CD4-positive, alpha-beta T cell treated with Interleukin-10 for 1 hour (primary cell): ENCODE measurements at regions not wholly inside any gene's neighbourhood (a gene's known extent, or its start where the extent isn't known, plus 50 kb on each side); places are given as distances from the start of the nearest gene placed in this dataset.
"Not testable (repeated sequence)": the region's sequence is repeated elsewhere in the genome, so short reads cannot be mapped to it uniquely, and the experiment has no call there.

Experiments used
- DNase-seq: peaks from one replicate; pipeline ENCODE4 v3.0.0-alpha.2; 2020

DNA sequence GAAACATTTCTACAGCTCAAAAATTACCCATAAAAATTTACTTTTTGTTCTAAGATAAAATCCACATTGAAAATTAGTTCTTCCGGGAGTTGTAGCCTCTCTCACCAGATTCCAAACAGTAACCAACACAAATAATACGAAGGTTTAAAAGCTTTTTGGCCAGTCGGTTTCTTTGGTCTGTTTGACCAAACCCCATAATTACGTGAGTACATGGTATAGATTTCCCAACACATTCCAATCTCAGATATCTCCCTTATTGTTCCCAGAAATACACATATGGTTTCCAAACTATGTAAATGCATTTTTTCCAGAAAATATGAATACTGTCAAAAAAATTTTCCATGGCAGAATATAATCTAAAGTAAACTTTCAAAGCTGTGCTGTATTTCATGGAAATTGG, 722.0 kb downstream of the KCNJ2 start:
- no peak for DNase-seq

GRCh38 chr17:70892527-70892926, 723.2 kb downstream of the KCNJ2 start:
- DNase-seq = no peak

DNA sequence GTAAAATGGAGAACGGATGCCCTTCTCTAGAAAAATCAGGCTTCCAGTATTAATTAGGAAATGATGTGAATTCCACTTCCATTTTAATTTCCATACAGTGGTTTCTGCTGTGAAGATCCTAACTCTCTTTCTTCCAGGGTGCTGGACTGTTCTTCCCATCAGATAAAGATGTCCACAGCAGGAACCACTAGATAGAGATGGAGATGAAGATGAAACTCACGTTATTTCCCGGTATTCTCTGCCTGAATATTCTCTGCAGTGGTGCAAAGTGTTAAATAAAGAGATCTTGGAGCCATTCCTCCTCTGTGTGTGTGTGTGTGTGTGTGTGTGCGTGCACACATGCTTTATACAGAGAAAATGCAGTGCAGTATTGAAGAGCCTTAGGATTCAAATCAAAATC, 727.5 kb downstream of the KCNJ2 start:
- no peak for DNase-seq

DNA sequence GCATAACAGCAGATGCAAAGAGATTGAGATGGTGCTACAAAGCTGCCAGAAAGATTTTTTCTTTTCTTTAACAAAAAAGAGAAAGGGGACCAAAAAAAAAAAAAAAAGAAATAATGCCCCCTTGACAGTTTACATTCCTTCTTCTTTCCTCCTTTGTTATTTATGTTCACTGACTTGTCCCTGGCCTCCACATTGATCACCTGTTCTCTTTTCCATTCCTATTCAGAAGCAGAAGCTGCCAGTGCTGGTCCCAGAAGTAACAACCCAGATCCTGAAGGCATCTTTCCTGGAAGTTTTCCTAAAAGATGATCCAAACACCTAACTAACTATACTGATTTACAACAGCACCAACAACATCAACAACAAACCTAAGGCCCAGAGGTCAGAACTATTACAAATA, 728.1 kb downstream of the KCNJ2 start:
- no peak for DNase-seq

DNA sequence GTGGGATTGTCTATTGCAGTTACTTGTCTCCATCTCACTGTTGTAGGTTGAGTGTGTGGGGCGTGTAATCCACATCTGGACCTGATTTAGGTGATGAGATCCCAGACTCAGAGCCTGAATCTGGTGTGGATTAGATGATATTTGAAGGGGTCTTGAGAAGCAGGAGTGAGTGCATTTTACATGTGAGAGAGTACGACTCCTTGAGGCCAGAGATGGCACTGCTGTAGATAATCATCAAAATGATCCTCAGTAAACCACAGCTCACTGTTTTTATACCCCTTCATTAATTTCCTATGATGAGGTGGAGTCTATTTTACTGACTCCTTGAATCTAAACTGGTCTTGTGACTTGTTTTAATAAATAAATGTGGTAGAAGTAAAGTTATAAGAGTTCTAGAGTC, 732.5 kb downstream of the KCNJ2 start:
- DNase-seq = no peak

DNA sequence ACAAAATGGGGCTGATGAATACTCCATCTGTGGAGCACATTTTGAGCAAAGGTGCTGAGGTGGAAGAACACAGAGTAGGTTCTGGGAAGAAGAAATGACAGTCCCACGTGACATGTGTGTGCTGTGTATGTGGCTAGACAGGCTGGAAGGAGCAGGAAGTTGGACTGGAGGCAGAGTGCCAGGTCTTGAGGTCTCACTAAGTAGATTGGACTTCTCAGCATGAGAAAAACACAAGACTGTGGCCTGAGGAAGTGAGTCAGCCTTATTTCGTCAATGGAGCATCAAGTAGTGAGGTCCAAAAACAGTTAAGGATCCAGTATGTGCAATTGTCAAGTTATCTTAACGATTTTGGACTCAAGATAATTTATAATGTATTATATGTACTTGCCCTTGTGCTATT, 736.5 kb downstream of the KCNJ2 start:
- no peak for DNase-seq

GRCh38 chr17:70906808-70907207, 737.5 kb downstream of the KCNJ2 start:
- DNase-seq = no peak

- DNase-seq = no peak
Observed at GRCh38 chr17:70912716-70913485, 743.6 kb downstream of the KCNJ2 start.

- DNase-seq = no peak
Observed at GRCh38 chr17:70916469-70916868, 747.1 kb downstream of the KCNJ2 start.

- no peak for DNase-seq
Observed at GRCh38 chr17:70919241-70919640, 749.9 kb downstream of the KCNJ2 start.

DNA sequence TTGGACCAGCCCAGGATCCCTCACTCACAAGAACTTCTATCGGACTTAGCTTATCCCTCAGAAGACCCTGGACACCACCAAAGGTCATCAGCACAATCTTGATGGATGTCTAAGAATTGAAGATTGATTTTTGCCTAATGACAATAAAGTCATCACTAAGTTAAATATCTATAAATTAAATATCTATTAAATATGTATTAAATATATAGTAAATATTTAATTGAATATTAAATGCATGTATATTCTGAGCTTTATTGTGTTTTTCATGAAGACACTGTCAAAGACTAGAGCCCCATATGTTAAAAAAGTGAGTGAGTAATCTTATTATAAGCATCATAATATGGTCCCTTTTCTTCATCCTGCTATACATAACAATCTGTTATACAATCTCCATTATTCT, 751.1 kb downstream of the KCNJ2 start:
- no peak for DNase-seq

- no peak for DNase-seq
Observed at GRCh38 chr17:70922268-70922667, 752.9 kb downstream of the KCNJ2 start.

DNA sequence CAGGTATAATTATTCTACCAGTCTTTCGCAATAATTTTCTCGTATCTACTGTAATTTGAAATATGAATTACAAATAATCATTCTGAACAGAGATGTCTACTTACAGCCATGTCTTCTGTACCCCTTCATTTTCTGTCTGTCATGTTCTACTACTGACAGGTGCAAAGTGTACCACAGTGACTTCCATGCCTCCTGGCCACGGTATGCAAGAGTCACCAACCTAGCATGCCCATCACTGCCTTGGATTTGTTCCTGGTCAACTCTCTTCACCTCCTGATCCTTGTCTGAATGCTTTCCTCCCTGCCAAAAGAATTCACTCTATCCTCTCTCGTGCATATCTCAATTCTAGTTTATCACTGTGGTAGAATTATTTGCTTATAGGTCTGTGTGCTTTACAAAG, 755.4 kb downstream of the KCNJ2 start:
- DNase-seq = no peak

GRCh38 chr17:70929226-70929625, 759.9 kb downstream of the KCNJ2 start:
- no peak for DNase-seq

DNA sequence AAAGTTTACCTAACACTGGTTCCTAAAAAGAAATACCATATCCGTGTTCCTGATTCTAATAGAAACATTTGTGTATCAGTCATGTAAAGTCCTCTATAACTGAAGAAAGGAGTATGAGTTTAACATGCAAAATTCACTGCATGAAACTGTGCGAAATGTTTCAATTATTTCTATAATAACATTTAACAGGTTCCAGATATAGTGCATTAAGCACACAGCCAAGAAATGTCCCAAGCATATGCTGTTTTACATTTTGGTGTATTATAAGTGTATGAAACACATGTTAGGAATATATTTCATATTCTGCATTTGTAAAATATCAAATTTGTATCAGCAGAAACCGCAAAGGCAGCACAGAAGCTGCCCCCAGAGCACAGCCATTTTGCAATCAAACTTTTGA, 764.9 kb downstream of the KCNJ2 start:
- DNase-seq = no peak

GRCh38 chr17:70934835-70935234, 765.5 kb downstream of the KCNJ2 start:
- no peak for DNase-seq

DNA sequence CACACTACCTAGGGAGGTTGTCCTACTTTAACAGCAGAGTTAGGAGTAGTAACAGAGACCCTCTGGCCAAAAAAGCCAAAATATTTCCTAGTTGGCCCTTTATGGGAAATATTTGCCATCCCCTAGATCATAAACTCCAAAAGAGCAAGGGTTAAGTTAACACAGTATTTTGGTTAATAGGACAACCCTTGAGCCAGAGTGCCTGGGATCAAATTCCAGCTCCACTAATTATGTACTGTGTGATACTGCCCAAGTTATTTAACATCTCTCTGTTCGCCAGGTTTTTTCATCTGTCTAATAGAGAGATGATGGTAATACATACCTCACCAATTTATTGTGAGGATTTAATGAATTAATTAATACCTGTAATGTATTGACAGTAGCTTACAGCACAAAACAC, 767.4 kb downstream of the KCNJ2 start:
- no peak for DNase-seq

GRCh38 chr17:70938336-70938735, 769.0 kb downstream of the KCNJ2 start:
- no peak for DNase-seq

- DNase-seq = no peak
Observed at GRCh38 chr17:70945386-70945785, 776.1 kb downstream of the KCNJ2 start.

- no peak for DNase-seq
Observed at GRCh38 chr17:70947215-70947614, 777.9 kb downstream of the KCNJ2 start.

DNA sequence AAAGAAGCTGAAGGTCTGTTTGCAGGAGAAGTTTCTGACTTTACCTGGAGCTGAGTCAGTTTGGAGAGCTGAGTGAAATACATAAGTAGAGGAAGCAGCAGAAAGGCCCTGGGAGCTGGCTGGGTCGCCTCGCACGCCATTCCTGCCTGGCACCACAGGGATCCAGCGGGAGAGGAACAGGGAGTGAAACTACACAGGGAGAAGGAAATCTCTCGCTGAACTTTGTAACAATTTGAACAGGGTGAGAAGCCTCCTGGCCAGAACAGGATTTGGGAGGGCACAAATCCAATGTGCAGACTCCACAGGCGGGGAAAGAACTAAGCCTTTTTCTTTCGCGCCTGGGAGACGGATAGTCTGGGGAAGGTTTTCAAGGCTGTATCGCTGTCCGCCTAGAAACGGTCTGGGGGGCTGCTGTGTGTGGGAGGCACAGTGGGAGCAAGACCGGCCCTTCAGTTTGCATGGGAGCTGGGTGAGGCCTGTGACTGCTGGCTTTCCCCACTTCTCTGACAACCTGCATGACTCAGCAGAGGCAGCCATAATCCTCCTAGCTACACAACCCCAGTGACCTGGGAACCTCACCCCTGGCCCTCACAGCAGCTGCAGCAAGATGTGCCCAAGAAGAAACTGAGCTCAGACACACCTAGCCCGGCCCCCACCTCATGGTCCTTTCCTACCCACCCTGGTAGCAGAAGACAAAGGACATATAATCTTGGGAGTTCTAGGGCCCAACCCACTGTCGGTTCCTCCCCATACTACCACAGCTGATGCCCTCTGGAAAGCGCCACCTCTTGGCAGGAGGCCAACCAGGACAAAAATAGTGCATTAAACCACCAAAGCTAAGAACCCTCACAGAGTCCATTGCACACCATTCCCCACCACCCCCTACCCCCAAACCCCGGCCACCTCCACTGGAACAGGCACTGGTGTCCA, 778.6 kb downstream of the KCNJ2 start:
- DNase-seq = no peak

- not testable (repeated sequence) for DNase-seq
Observed at GRCh38 chr17:70953140-70953539, 783.8 kb downstream of the KCNJ2 start.

- no peak for DNase-seq
Observed at GRCh38 chr17:70955441-70955840, 786.1 kb downstream of the KCNJ2 start.

- no peak for DNase-seq
Observed at GRCh38 chr17:70956726-70957125, 787.4 kb downstream of the KCNJ2 start.
